ENCODE measurements at regions not wholly inside any gene's neighbourhood (a gene's known extent, or its start where the extent isn't known, plus 50 kb on each side); places are given as distances from the start of the nearest gene placed in this dataset.

GRCh38 chr20:2236256-2236655 is 59.5 kb upstream of the TGM3 start:
- no peak for DNase-seq (ENCODE audit: low read depth, low spot score)
- no peaks in the 10 kb centered on the region for H3K27me3 ChIP-seq (ENCODE audit: control insufficient read depth, insufficient read depth, low read length)
- H3K4me1 ChIP-seq (ENCODE audit: control insufficient read depth, insufficient read depth, low read length), result peaks cover 3% of the 10 kb centered on the region
- no peaks in the 10 kb centered on the region for H3K9me3 ChIP-seq (ENCODE audit: control insufficient read depth, insufficient read depth, low read length)
- H3K27ac ChIP-seq (ENCODE audit: low read length), result no peak overlapping the region
- WGBS (ENCODE audit: insufficient coverage, insufficient read length), result no CpG with 5 or more reads among the region's 13 CpGs
- no peaks in the 10 kb centered on the region for H3K36me3 ChIP-seq (ENCODE audit: control insufficient read depth, insufficient read depth, low read length)
- H3K4me3 ChIP-seq (ENCODE audit: low read length), result no peak overlapping the region

GRCh38 chr20:2237059-2237458 is 58.7 kb upstream of the TGM3 start:
- H3K9me3 ChIP-seq (ENCODE audit: control insufficient read depth, insufficient read depth, low read length), result no peaks in the 10 kb centered on the region
- WGBS (ENCODE audit: insufficient coverage, insufficient read length), result no CpG with 5 or more reads among the region's 11 CpGs
- H3K4me1 ChIP-seq (ENCODE audit: control insufficient read depth, insufficient read depth, low read length), result peaks cover 3% of the 10 kb centered on the region
- H3K27ac ChIP-seq (ENCODE audit: low read length), result no peak overlapping the region
- no peak for DNase-seq (ENCODE audit: low read depth, low spot score)
- no peak overlapping the region for H3K4me3 ChIP-seq (ENCODE audit: low read length)
- H3K27me3 ChIP-seq (ENCODE audit: control insufficient read depth, insufficient read depth, low read length), result no peaks in the 10 kb centered on the region
- H3K36me3 ChIP-seq (ENCODE audit: control insufficient read depth, insufficient read depth, low read length), result no peaks in the 10 kb centered on the region

DNA sequence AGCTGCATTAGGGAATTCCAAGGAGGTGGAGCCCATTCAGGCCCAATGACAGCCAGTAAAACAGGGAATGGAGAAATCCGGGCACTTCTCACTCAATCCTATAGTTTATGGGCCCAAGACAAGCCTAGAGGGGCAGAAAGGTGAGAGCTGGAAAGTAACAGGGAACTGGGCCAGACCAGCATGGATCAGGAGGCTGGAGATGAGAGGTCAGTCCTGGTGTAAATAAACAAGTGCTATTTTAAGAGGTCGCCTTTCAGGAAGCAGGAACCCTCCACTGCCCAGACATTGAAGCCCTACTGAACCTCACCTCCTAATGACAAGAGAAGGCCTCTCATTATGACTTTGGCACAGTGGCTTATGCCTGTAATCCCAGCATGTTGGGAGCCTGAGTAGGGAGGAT is 57.2 kb upstream of the TGM3 start:
- H3K27ac ChIP-seq (ENCODE audit: low read length), result no peak overlapping the region
- peaks cover 3% of the 10 kb centered on the region for H3K4me1 ChIP-seq (ENCODE audit: control insufficient read depth, insufficient read depth, low read length)
- no peak for DNase-seq (ENCODE audit: low read depth, low spot score)
- H3K36me3 ChIP-seq (ENCODE audit: control insufficient read depth, insufficient read depth, low read length), result no peaks in the 10 kb centered on the region
- no peak overlapping the region for H3K4me3 ChIP-seq (ENCODE audit: low read length)
- no CpG with 5 or more reads among the region's 2 CpGs for WGBS (ENCODE audit: insufficient coverage, insufficient read length)
- H3K27me3 ChIP-seq (ENCODE audit: control insufficient read depth, insufficient read depth, low read length), result no peaks in the 10 kb centered on the region
- H3K9me3 ChIP-seq (ENCODE audit: control insufficient read depth, insufficient read depth, low read length), result no peaks in the 10 kb centered on the region

GRCh38 chr20:2240835-2241234 is 55.0 kb upstream of the TGM3 start:
- no peaks in the 10 kb centered on the region for H3K9me3 ChIP-seq (ENCODE audit: control insufficient read depth, insufficient read depth, low read length)
- no peaks in the 10 kb centered on the region for H3K36me3 ChIP-seq (ENCODE audit: control insufficient read depth, insufficient read depth, low read length)
- H3K4me1 ChIP-seq (ENCODE audit: control insufficient read depth, insufficient read depth, low read length), result peaks cover 4% of the 10 kb centered on the region; the same call in 1 of the 2 replicates
- 100% methylated on average over 1 of the region's 4 CpGs for WGBS (ENCODE audit: insufficient coverage, insufficient read length)
- no peak overlapping the region for H3K27ac ChIP-seq (ENCODE audit: low read length)
- no peak for DNase-seq (ENCODE audit: low read depth, low spot score)
- H3K27me3 ChIP-seq (ENCODE audit: control insufficient read depth, insufficient read depth, low read length), result no peaks in the 10 kb centered on the region
- no peak overlapping the region for H3K4me3 ChIP-seq (ENCODE audit: low read length)

DNA sequence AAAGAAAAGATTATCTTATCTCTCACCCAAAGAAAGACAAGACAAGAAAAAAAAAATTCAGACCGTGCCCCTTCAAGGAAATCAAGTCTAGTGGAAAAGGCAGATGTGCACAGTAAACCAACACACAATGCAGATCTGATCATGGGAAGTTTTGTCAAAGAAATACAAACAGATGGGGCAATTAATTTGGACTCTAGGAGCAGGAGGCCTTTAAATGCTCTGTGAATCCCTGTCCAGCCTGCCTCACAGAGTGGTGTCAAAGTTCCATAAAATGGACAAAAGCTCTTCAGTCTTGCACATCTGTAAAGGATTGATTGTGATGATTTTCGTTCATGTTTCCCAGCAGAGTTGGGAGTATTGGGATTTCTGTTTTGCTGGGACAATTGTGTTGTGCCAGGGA is 53.1 kb upstream of the TGM3 start:
- Histone ChIP-seq H3K4me3 (ENCODE audit: low read length) (no peak overlapping the region), H3K4me1 (ENCODE audit: control insufficient read depth, insufficient read depth, low read length) (peaks cover 4% of the 10 kb centered on the region; the same call in 1 of the 2 replicates), H3K27me3 (ENCODE audit: control insufficient read depth, insufficient read depth, low read length) (no peaks in the 10 kb centered on the region), H3K9me3 (ENCODE audit: control insufficient read depth, insufficient read depth, low read length) (no peaks in the 10 kb centered on the region), H3K36me3 (ENCODE audit: control insufficient read depth, insufficient read depth, low read length) (no peaks in the 10 kb centered on the region), H3K27ac (ENCODE audit: low read length) (no peak overlapping the region)
- WGBS (ENCODE audit: insufficient coverage, insufficient read length), result no CpG with 5 or more reads among the region's 2 CpGs
- DNase-seq (ENCODE audit: low read depth, low spot score), result no peak

GRCh38 chr20:2244523-2244922 is 51.3 kb upstream of the TGM3 start:
- DNase-seq (ENCODE audit: low read depth, low spot score), result no peak
- Histone ChIP-seq H3K27ac (ENCODE audit: low read length) (no peak overlapping the region), H3K9me3 (ENCODE audit: control insufficient read depth, insufficient read depth, low read length) (no peaks in the 10 kb centered on the region), H3K36me3 (ENCODE audit: control insufficient read depth, insufficient read depth, low read length) (no peaks in the 10 kb centered on the region), H3K4me1 (ENCODE audit: control insufficient read depth, insufficient read depth, low read length) (peaks cover 4% of the 10 kb centered on the region; the same call in 1 of the 2 replicates), H3K4me3 (ENCODE audit: low read length) (no peak overlapping the region), H3K27me3 (ENCODE audit: control insufficient read depth, insufficient read depth, low read length) (no peaks in the 10 kb centered on the region)
- no CpG with 5 or more reads among the region's 4 CpGs for WGBS (ENCODE audit: insufficient coverage, insufficient read length)

- Histone ChIP-seq H3K9me3 (ENCODE audit: control insufficient read depth, insufficient read depth, low read length) (no peaks in the 10 kb centered on the region), H3K27ac (ENCODE audit: low read length) (no peak overlapping the region), H3K27me3 (ENCODE audit: control insufficient read depth, insufficient read depth, low read length) (no peaks in the 10 kb centered on the region), H3K4me1 (ENCODE audit: control insufficient read depth, insufficient read depth, low read length) (peaks cover 4% of the 10 kb centered on the region; the same call in 1 of the 2 replicates), H3K4me3 (ENCODE audit: low read length) (no peak overlapping the region), H3K36me3 (ENCODE audit: control insufficient read depth, insufficient read depth, low read length) (no peaks in the 10 kb centered on the region)
- DNase-seq (ENCODE audit: low read depth, low spot score), result no peak
- WGBS (ENCODE audit: insufficient coverage, insufficient read length), result no CpG with 5 or more reads among the region's 6 CpGs
Observed at GRCh38 chr20:2244993-2245392, 50.8 kb upstream of the TGM3 start.

DNA sequence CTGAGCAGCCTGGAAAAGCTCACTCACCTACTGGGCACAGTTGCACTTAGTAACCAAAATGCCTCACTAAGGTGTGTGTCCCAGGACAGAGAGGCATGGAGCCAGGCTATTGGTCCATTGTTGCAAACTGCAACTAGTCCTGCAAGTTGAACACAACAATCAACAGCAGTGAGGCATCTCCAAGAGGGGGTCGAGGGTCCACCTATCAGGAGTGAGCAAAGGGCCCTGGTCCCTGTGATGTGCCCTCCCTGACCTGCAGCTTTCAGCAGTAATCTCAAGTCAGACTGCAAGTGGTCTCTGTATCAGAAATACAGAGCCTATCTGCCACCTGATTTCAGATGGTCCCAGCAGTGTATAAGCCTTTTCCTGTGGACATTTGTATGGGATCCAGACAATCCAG is 50.2 kb upstream of the TGM3 start:
- H3K27ac ChIP-seq (ENCODE audit: low read length), result no peak overlapping the region
- no peaks in the 10 kb centered on the region for H3K27me3 ChIP-seq (ENCODE audit: control insufficient read depth, insufficient read depth, low read length)
- no peak for DNase-seq (ENCODE audit: low read depth, low spot score)
- peaks cover 4% of the 10 kb centered on the region; the same call in 1 of the 2 replicates for H3K4me1 ChIP-seq (ENCODE audit: control insufficient read depth, insufficient read depth, low read length)
- no CpG with 5 or more reads among the region's 1 CpG for WGBS (ENCODE audit: insufficient coverage, insufficient read length)
- no peaks in the 10 kb centered on the region for H3K9me3 ChIP-seq (ENCODE audit: control insufficient read depth, insufficient read depth, low read length)
- no peaks in the 10 kb centered on the region for H3K36me3 ChIP-seq (ENCODE audit: control insufficient read depth, insufficient read depth, low read length)
- no peak overlapping the region for H3K4me3 ChIP-seq (ENCODE audit: low read length)

Data from iPS DF 6.9 (cell line).